ENCODE measurements at regions not wholly inside any gene's neighbourhood (a gene's known extent, or its start where the extent isn't known, plus 50 kb on each side); places are given as distances from the start of the nearest gene placed in this dataset.

- Histone ChIP-seq H3K36me3 (ENCODE audit: insufficient read depth) (no peaks in the 10 kb centered on the region), H3K9ac (no peak overlapping the region), H3K4me2 (no peak overlapping the region), H4K20me1 (ENCODE audit: insufficient read depth) (no peaks in the 10 kb centered on the region), H3K27me3 (ENCODE audit: insufficient read depth, low read depth) (no peaks in the 10 kb centered on the region), H3K4me3 (IDR thresholded peaks at IDR 0.05; ENCODE audit: insufficient read depth, low read depth, low read length) (no peak overlapping the region), H3K4me1 (ENCODE audit: low read depth, poor library complexity, severe bottlenecking) (peaks cover 3% of the 10 kb centered on the region), H3K79me2 (ENCODE audit: insufficient read depth, low read depth) (no peaks in the 10 kb centered on the region), H3K27ac (no peak overlapping the region), H2AFZ (ENCODE audit: low read depth) (no peak overlapping the region)
- no peak for TF ChIP-seq CTCF (conservative IDR thresholded peaks at IDR 0.05; ENCODE audit: low read depth, low read length)
Measured at GRCh38 chr2:75334076-75334475, 134.8 kb upstream of the TACR1 start.

- Histone ChIP-seq H3K79me2 (ENCODE audit: insufficient read depth, low read depth) (no peaks in the 10 kb centered on the region), H3K27me3 (ENCODE audit: insufficient read depth, low read depth) (no peaks in the 10 kb centered on the region), H3K27ac (no peak overlapping the region), H3K36me3 (ENCODE audit: insufficient read depth) (no peaks in the 10 kb centered on the region), H2AFZ (ENCODE audit: low read depth) (no peak overlapping the region), H3K4me3 (IDR thresholded peaks at IDR 0.05; ENCODE audit: insufficient read depth, low read depth, low read length) (no peak overlapping the region), H3K4me2 (no peak overlapping the region), H3K4me1 (ENCODE audit: low read depth, poor library complexity, severe bottlenecking) (peaks cover 3% of the 10 kb centered on the region), H4K20me1 (ENCODE audit: insufficient read depth) (no peaks in the 10 kb centered on the region), H3K9ac (no peak overlapping the region)
- TF ChIP-seq CTCF (conservative IDR thresholded peaks at IDR 0.05; ENCODE audit: low read depth, low read length), result no peak
Measured at GRCh38 chr2:75333646-75334045, 134.3 kb upstream of the TACR1 start.

- Histone ChIP-seq H3K27ac (no peak overlapping the region), H3K4me1 (ENCODE audit: low read depth, poor library complexity, severe bottlenecking) (no peaks in the 10 kb centered on the region), H2AFZ (ENCODE audit: low read depth) (no peak overlapping the region), H3K79me2 (ENCODE audit: insufficient read depth, low read depth) (no peaks in the 10 kb centered on the region), H3K36me3 (ENCODE audit: insufficient read depth) (no peaks in the 10 kb centered on the region), H4K20me1 (ENCODE audit: insufficient read depth) (no peaks in the 10 kb centered on the region), H3K27me3 (ENCODE audit: insufficient read depth, low read depth) (no peaks in the 10 kb centered on the region), H3K9ac (no peak overlapping the region), H3K4me3 (IDR thresholded peaks at IDR 0.05; ENCODE audit: insufficient read depth, low read depth, low read length) (no peak overlapping the region), H3K4me2 (no peak overlapping the region)
- TF ChIP-seq CTCF (conservative IDR thresholded peaks at IDR 0.05; ENCODE audit: low read depth, low read length), result no peak
Measured at GRCh38 chr2:75328156-75328555, 128.8 kb upstream of the TACR1 start.

- Histone ChIP-seq H3K27me3 (ENCODE audit: insufficient read depth, low read depth) (no peaks in the 10 kb centered on the region), H3K4me1 (ENCODE audit: low read depth, poor library complexity, severe bottlenecking) (no peaks in the 10 kb centered on the region), H4K20me1 (ENCODE audit: insufficient read depth) (no peaks in the 10 kb centered on the region), H3K36me3 (ENCODE audit: insufficient read depth) (no peaks in the 10 kb centered on the region), H3K9ac (no peak overlapping the region), H2AFZ (ENCODE audit: low read depth) (no peak overlapping the region), H3K4me3 (IDR thresholded peaks at IDR 0.05; ENCODE audit: insufficient read depth, low read depth, low read length) (no peak overlapping the region), H3K79me2 (ENCODE audit: insufficient read depth, low read depth) (no peaks in the 10 kb centered on the region), H3K4me2 (no peak overlapping the region), H3K27ac (no peak overlapping the region)
- TF ChIP-seq CTCF (conservative IDR thresholded peaks at IDR 0.05; ENCODE audit: low read depth, low read length), result no peak
Measured at GRCh38 chr2:75327334-75327733, 128.0 kb upstream of the TACR1 start.

- Histone ChIP-seq H4K20me1 (ENCODE audit: insufficient read depth) (no peaks in the 10 kb centered on the region), H3K36me3 (ENCODE audit: insufficient read depth) (no peaks in the 10 kb centered on the region), H3K79me2 (ENCODE audit: insufficient read depth, low read depth) (no peaks in the 10 kb centered on the region), H2AFZ (ENCODE audit: low read depth) (no peak overlapping the region), H3K9ac (no peak overlapping the region), H3K4me2 (no peak overlapping the region), H3K27me3 (ENCODE audit: insufficient read depth, low read depth) (no peaks in the 10 kb centered on the region), H3K4me1 (ENCODE audit: low read depth, poor library complexity, severe bottlenecking) (no peaks in the 10 kb centered on the region), H3K4me3 (IDR thresholded peaks at IDR 0.05; ENCODE audit: insufficient read depth, low read depth, low read length) (no peak overlapping the region), H3K27ac (no peak overlapping the region)
- no peak for TF ChIP-seq CTCF (conservative IDR thresholded peaks at IDR 0.05; ENCODE audit: low read depth, low read length)
Measured at GRCh38 chr2:75326645-75327044, 127.3 kb upstream of the TACR1 start.

Measured in KMS-11 (cell line).